Activated naive CD4-positive, alpha-beta T cell treated with anti-CD3 and anti-CD28 coated beads, Interleukin-2, amount 50 U/mL, for 72 hours (primary cell): ENCODE measurements at regions not wholly inside any gene's neighbourhood (a gene's known extent, or its start where the extent isn't known, plus 50 kb on each side); places are given as distances from the start of the nearest gene placed in this dataset.
A peak's percentile ranks its signal among the peaks of the same experiment; 100 is the strongest.

Experiments
- ATAC-seq, 2 donors: fragments of 150-1000 bp; cut with Tn5 transposase; 2 replicates each; pipeline ENCODE4 v1.10.0; 2021; ENCODE audit warnings: mild to moderate bottlenecking in 2 of 2, moderate library complexity in 2 of 2
- DNase-seq, 2 donors: peaks; one replicate each; pipeline ENCODE4 v3.0.0; 2021 to 2022; ENCODE audit warnings: low spot score in 2 of 2
- H3K27ac Mint-ChIP-seq, 2 donors: one replicate each; pipeline ENCODE4 v1.8.0; 2022; ENCODE audit warnings: mild to moderate bottlenecking in 2 of 2, mixed read lengths in 2 of 2
- H3K36me3 Mint-ChIP-seq, 2 donors: one replicate each; pipeline ENCODE4 v1.8.0; 2022; ENCODE audit warnings: mixed read lengths in 2 of 2
- H3K9me3 Mint-ChIP-seq, 2 donors: one replicate each; pipeline ENCODE4 v1.8.0; 2022; ENCODE audit warnings: mixed read lengths in 2 of 2

- no peak for ATAC-seq
- Mint-ChIP-seq H3K36me3 (no peaks in the 10 kb centered on the region), H3K9me3 (no peaks in the 10 kb centered on the region), H3K27ac (no peak overlapping the region)
- no peak for DNase-seq
Measured at GRCh38 chr5:61254969-61255555, 77.0 kb upstream of the ZSWIM6 start.

- no peaks in the 10 kb centered on the region for H3K9me3 Mint-ChIP-seq
- ATAC-seq (no peak), DNase-seq (no peak)
- H3K36me3 Mint-ChIP-seq, result no peaks in the 10 kb centered on the region
- no peak overlapping the region for H3K27ac Mint-ChIP-seq
Measured at GRCh38 chr5:61256474-61256873, 75.6 kb upstream of the ZSWIM6 start.

GRCh38 chr5:61257421-61257820, 74.6 kb upstream of the ZSWIM6 start:
- no peak overlapping the region for H3K27ac Mint-ChIP-seq
- no peak for ATAC-seq
- H3K36me3 Mint-ChIP-seq, result no peaks in the 10 kb centered on the region
- no peak for DNase-seq
- no peaks in the 10 kb centered on the region for H3K9me3 Mint-ChIP-seq

GRCh38 chr5:61261136-61261535, 70.9 kb upstream of the ZSWIM6 start:
- Mint-ChIP-seq H3K27ac (no peak overlapping the region), H3K9me3 (no peaks in the 10 kb centered on the region), H3K36me3 (no peaks in the 10 kb centered on the region)
- DNase-seq (no peak), ATAC-seq (no peak)

- Mint-ChIP-seq H3K27ac (no peak overlapping the region), H3K9me3 (no peaks in the 10 kb centered on the region), H3K36me3 (no peaks in the 10 kb centered on the region)
- DNase-seq (no peak), ATAC-seq (no peak)
Measured at GRCh38 chr5:61262080-61262479, 70.0 kb upstream of the ZSWIM6 start.

GRCh38 chr5:61263072-61263471, 69.0 kb upstream of the ZSWIM6 start:
- no peak for DNase-seq
- ATAC-seq, result no peak
- H3K36me3 Mint-ChIP-seq, result no peaks in the 10 kb centered on the region
- no peaks in the 10 kb centered on the region for H3K9me3 Mint-ChIP-seq
- no peak overlapping the region for H3K27ac Mint-ChIP-seq

GRCh38 chr5:61263561-61264272, 68.3 kb upstream of the ZSWIM6 start:
- no peak for ATAC-seq

GRCh38 chr5:61264273-61264661, 67.8 kb upstream of the ZSWIM6 start:
- H3K27ac Mint-ChIP-seq, result no peak overlapping the region
- H3K9me3 Mint-ChIP-seq, result no peaks in the 10 kb centered on the region
- no peak for ATAC-seq
- no peaks in the 10 kb centered on the region for H3K36me3 Mint-ChIP-seq
- no peak for DNase-seq

More at GRCh38 chr5:61263561-61264272, 68.3 kb upstream of the ZSWIM6 start:
- Mint-ChIP-seq H3K27ac (no peak overlapping the region), H3K9me3 (no peaks in the 10 kb centered on the region), H3K36me3 (no peaks in the 10 kb centered on the region)
- DNase-seq, result no peak

GRCh38 chr5:61267116-61267515, 64.9 kb upstream of the ZSWIM6 start:
- H3K36me3 Mint-ChIP-seq, result no peaks in the 10 kb centered on the region
- no peak overlapping the region for H3K27ac Mint-ChIP-seq
- DNase-seq (no peak), ATAC-seq (no peak)
- H3K9me3 Mint-ChIP-seq, result no peaks in the 10 kb centered on the region

GRCh38 chr5:61268871-61269270, 63.2 kb upstream of the ZSWIM6 start:
- Mint-ChIP-seq H3K36me3 (no peaks in the 10 kb centered on the region), H3K9me3 (no peaks in the 10 kb centered on the region), H3K27ac (peak overlapping the region in 1 of 2 donors; percentile 36)
- ATAC-seq, result no peak
- DNase-seq, result no peak

- no peak for DNase-seq
- ATAC-seq, result no peak
- Mint-ChIP-seq H3K9me3 (peaks cover 0 to under 1% of the 10 kb centered on the region in 2 donors), H3K36me3 (no peaks in the 10 kb centered on the region), H3K27ac (no peak overlapping the region)
Measured at GRCh38 chr5:61270510-61271165, 61.4 kb upstream of the ZSWIM6 start.

GRCh38 chr5:61272688-61273087, 59.4 kb upstream of the ZSWIM6 start:
- Mint-ChIP-seq H3K9me3 (peaks cover 0 to 5% of the 10 kb centered on the region in 2 donors), H3K36me3 (no peaks in the 10 kb centered on the region), H3K27ac (no peak overlapping the region)
- ATAC-seq, result no peak
- DNase-seq, result no peak

- ATAC-seq (no peak), DNase-seq (no peak)
- Mint-ChIP-seq H3K36me3 (no peaks in the 10 kb centered on the region), H3K27ac (no peak overlapping the region), H3K9me3 (peaks cover 0 to 5% of the 10 kb centered on the region in 2 donors)
Measured at GRCh38 chr5:61273279-61273975, 58.6 kb upstream of the ZSWIM6 start.

GRCh38 chr5:61274511-61274911, 57.5 kb upstream of the ZSWIM6 start:
- DNase-seq (no peak), ATAC-seq (no peak)
- Mint-ChIP-seq H3K27ac (no peak overlapping the region), H3K36me3 (no peaks in the 10 kb centered on the region), H3K9me3 (peaks cover 0 to 5% of the 10 kb centered on the region in 2 donors)

- Mint-ChIP-seq H3K36me3 (no peaks in the 10 kb centered on the region), H3K27ac (peak overlapping the region; percentile 67 to 79), H3K9me3 (peaks cover 0 to 5% of the 10 kb centered on the region in 2 donors)
- ATAC-seq (peak; percentile 18 to 79), DNase-seq (no peak)
Measured at GRCh38 chr5:61275841-61276240, 56.2 kb upstream of the ZSWIM6 start.

GRCh38 chr5:61277190-61277589, 54.9 kb upstream of the ZSWIM6 start:
- DNase-seq (no peak), ATAC-seq (peak; percentile 28 to 29)
- H3K9me3 Mint-ChIP-seq, result peaks cover 0 to 5% of the 10 kb centered on the region in 2 donors
- H3K36me3 Mint-ChIP-seq, result no peaks in the 10 kb centered on the region
- peak overlapping the region; percentile 58 to 81 for H3K27ac Mint-ChIP-seq

- DNase-seq, result no peak
- H3K36me3 Mint-ChIP-seq, result no peaks in the 10 kb centered on the region
- peak overlapping the region in 1 of 2 donors; percentile 58 for H3K27ac Mint-ChIP-seq
- ATAC-seq, result no peak
- peaks cover 0 to 5% of the 10 kb centered on the region in 2 donors for H3K9me3 Mint-ChIP-seq
Measured at GRCh38 chr5:61277781-61278180, 54.3 kb upstream of the ZSWIM6 start.
